Renal pelvis (tissue), 1 donor: ENCODE measurements at regions not wholly inside any gene's neighbourhood (a gene's known extent, or its start where the extent isn't known, plus 50 kb on each side); places are given as distances from the start of the nearest gene placed in this dataset.
"Not testable (repeated sequence)": the region's sequence is repeated elsewhere in the genome, so short reads cannot be mapped to it uniquely, and the experiment has no call there.

ENCODE experiments used
- DNase-seq: peaks from one replicate; pipeline ENCODE4 v3.0.0-alpha.2; 2013

GRCh38 chr5:4570047-4570995 lies 569.8 kb upstream of the ADAMTS16 start:
- no peak for DNase-seq

- no peak for DNase-seq
These were observed 568.7 kb upstream of the ADAMTS16 start for GRCh38 chr5:4571248-4571948.

- no peak for DNase-seq
These were observed 567.6 kb upstream of the ADAMTS16 start for GRCh38 chr5:4572311-4573100.

DNA sequence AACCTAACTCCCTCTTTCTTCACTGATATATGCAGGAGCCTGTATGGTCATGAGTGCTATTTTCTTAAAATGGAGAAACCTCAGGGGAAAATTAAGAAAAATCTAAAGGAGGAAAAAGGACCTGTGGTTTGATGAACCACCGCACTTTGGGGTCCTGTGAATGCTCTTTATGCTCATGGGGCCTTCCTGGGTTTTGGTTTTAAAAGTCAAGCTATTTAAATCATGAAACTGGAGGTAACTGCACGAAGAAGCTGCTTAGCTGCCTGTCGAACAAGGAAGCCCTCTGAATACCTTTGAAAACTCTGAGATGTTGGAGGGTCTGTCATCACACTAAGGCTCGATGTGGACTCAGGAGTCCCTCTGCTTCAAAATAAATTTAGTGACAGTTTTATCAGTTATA lies 564.5 kb upstream of the ADAMTS16 start:
- no peak for DNase-seq

DNA sequence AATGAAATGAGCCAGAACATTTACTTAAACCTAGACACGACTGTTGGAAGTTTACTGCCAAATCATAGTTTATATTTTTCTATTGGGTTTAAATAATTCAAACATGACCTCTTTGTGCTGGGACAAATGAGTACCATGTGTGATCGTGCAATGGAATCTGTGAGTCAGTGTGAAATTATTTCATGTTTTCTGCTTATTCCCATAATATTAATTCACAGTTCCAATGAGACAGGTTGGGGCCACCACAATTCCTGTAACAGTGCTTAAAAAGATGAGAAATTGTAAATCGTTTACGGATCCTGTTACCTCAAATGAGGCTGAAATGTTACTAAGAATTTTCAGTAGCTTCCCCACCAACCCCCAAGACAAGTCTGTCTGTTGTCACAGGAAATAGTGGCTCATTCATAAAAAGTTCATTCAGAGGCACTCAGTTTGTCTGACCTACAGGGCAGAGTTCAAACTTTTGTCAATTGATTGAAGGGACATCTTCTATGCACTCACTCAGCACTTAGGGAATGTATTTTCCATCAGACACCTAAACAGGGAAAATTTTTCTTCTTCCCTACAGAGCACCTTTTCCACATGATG lies 563.9 kb upstream of the ADAMTS16 start:
- DNase-seq = no peak

DNA sequence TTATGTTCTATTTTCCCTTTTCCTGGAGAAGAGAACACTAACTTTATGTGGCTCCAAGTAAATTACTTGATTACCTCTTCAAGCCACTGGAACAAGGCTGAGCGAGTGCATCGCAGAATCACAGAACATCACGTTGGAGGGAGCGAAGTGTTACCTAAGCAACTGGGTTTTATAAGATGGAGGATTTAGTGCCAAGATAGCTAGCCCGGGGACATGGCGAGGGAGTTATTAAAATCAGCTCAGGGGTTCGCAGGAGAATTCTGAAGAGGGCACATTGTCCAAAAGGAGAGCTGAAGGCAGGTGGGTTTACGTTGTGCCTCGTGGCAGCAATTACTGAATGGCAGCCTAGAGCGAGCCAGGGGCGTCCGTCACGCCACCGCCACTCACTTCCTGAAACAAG lies 563.2 kb upstream of the ADAMTS16 start:
- no peak for DNase-seq

GRCh38 chr5:4579679-4580078 lies 560.5 kb upstream of the ADAMTS16 start:
- DNase-seq = no peak

GRCh38 chr5:4580772-4581171 lies 559.4 kb upstream of the ADAMTS16 start:
- DNase-seq = no peak

DNA sequence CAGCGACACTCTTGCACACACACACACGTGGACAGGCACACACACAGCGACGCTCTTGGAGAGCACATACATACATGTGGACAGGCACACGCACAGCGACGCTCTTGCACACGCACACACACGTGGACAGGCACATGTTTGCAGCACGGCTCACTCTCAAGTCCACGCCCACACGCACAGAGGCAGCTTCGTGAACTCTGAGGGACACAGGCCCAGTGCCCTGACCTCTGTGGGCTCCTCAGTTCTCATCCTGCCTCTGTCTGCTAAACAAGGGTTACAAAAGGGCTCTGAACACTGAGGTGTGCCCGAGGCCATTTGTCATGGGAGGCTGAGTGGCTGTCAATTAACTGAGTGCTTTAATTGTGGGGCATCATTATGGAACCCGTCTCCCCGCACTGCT lies 558.8 kb upstream of the ADAMTS16 start:
- no peak for DNase-seq

DNA sequence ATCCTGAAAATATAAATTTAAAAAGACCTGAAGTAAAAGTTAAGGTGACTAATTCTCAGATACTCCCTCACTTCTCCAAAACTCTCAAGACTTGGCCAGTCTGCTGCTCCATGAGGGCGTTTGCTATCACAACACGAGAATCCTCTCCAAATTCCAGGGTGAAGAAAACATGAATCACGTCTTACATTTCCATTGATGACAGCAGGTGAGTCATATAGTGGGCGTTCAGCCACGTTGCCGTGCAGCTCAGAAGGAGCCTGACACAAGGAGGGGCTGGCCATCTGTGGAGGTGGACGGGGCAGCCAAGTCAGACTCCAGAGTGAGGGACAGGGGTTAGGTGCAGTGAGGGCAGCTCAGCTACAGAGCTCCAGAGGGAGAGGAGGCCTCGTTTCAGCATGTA lies 555.1 kb upstream of the ADAMTS16 start:
- no peak for DNase-seq

GRCh38 chr5:4613440-4613839 lies 526.7 kb upstream of the ADAMTS16 start:
- DNase-seq = no peak

GRCh38 chr5:4614088-4614487 lies 526.0 kb upstream of the ADAMTS16 start:
- DNase-seq = no peak

- DNase-seq = not testable (repeated sequence)
These were observed 524.8 kb upstream of the ADAMTS16 start for GRCh38 chr5:4615369-4615768.

- no peak for DNase-seq
These were observed 514.8 kb upstream of the ADAMTS16 start for GRCh38 chr5:4625206-4625896.

DNA sequence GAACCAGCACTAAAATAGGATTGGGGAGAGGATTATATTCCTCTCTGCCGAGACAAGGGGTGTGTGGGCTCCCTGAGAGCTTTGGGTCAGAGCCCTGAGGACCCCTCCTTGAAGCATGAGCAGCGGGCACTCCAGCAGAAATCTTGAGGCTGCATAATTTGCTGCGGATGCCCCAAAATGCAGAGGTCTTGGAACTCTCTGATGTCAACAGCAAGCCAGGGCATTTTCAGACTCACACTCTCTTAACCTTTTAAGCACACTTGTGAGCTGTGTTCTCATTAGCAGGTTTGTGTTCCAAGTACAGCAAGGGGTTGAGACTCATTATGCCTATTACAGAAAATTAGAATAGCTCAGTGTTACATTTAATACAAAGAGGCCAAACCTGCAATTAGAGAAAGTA lies 513.0 kb upstream of the ADAMTS16 start:
- DNase-seq = no peak

GRCh38 chr5:4627929-4628328 lies 512.2 kb upstream of the ADAMTS16 start:
- no peak for DNase-seq

DNA sequence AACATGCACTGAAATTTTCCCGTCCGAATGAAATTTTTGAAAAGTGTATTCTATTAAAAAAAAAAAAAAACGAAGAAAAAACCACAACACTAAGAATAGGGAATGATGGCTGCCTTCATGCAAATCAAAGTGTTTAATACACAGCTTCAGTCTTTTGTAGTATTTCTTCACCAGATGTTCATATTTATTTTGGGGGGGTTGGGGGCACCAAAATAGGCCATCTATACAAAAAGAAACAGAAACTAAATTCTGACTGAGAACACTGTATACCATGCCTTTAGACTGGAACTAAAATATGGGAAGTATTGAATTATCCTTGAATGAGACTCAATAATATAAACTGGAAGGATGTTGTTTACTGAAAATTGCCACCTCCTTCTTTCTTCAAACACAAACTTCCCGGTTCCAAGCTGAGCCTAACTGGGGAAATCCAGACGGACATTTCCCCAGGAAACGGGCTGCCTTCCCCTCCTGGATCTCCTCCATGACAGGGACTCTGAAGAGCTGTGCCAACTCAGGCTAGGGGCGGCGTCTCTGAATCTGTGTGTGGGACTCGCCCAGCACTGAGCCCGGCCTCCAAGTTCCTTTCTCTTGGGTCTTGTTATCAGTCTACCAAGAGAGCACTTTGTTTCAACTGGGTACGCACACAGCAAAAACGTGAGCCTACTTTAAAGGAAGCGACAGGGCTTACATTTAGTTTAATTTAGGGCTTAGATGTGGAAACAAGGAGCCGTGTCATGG lies 511.3 kb upstream of the ADAMTS16 start:
- no peak for DNase-seq

DNA sequence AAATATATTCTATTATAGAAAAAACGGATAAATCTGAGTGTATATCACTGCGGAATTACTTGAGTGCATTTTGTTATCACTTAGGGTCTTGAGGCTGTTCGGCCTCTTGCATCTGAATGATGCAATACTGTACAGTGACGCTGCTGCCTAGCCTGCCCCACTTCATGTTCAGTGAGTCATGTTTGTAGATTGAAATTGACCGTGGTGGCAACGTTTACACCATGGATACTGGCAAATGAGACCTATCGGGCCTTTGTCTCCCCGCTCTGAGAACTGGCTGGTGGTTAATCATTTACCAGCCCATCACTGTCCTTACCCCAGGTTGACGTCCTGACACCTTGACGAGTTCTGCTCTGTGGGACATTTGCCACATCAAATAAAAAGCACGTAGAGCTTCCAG lies 510.1 kb upstream of the ADAMTS16 start:
- no peak for DNase-seq

DNA sequence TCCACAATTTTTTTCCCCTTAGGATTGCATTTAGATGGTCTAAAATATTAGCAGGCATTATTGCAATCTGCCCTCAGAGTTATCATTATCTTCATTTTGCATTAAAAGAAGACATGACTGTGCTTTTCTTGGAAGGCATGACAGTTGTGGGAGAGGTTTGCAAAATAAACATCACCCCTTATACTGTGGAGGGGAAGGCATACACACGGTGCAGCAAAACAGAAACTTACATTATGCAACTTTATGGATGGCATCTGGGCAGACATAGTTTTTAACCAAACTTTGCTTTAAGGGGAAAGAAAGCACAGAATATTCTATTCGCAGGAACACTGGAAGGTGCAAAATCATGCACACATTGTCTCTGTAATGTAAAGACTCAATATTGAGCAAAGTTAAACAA lies 505.8 kb upstream of the ADAMTS16 start:
- no peak for DNase-seq

DNA sequence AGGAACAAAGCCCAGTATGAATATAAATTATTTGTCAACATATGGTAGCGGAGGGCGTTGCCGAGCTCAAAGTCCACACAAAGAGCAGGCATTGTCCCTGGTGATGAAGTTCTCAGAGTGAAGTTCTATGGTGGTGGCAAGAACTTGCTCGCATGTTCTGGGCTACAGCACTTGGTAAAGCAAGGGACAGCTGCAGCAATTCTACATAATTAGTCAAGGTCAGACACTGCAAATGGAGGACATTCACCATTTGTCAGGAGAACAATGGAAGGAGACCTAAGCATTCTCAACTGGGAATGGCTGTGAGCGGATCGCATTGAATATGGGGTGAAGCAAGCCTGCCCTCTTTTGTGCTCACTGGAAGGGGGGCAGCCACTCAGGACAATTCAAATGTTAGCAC lies 503.8 kb upstream of the ADAMTS16 start:
- DNase-seq = no peak

DNA sequence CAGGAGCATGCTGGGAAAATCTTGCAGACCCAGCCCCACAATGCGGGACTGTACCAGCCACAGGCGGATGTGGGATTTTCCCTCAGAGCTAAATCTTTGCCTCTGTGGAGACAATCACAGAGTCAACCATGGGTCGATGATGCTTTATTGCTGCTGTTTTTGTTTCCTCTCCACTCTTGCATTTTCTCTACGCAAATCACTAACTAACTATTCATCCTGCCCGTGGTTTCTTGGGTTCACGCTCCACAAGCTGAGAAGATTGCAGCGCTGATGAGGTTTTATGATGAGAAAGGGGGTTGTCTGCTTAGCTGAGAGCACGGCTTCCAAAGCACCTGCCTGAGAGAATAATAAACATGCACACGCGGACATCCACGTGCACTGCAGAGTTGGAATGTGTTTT lies 500.2 kb upstream of the ADAMTS16 start:
- no peak for DNase-seq
